ENCODE measurements at regions not wholly inside any gene's neighbourhood (a gene's known extent, or its start where the extent isn't known, plus 50 kb on each side); places are given as distances from the start of the nearest gene placed in this dataset.

- Histone ChIP-seq H4K8ac (ENCODE audit: low read length) (no peak overlapping the region), H3K79me1 (replicated peaks; ENCODE audit: low read length, poor library complexity, severe bottlenecking) (no peaks in the 10 kb centered on the region), H3K4me2 (ENCODE audit: low read length, poor library complexity, severe bottlenecking) (no peak overlapping the region), H3K27ac (ENCODE audit: low read length, poor library complexity, severe bottlenecking) (no peak overlapping the region), H3K4me3 (ENCODE audit: insufficient read depth in 1 of 2, low read depth in 1 of 2, low read length in 2 of 2) (no peak overlapping the region), H3K36me3 (ENCODE audit: control insufficient read depth in 1 of 2, insufficient read depth in 2 of 2, low read depth in 1 of 2, low read length in 2 of 2) (no peaks in the 10 kb centered on the region), H3K9ac (ENCODE audit: low read length) (no peak overlapping the region), H3K14ac (ENCODE audit: low read length in 2 of 2) (no peak overlapping the region), H2AFZ (ENCODE audit: low read depth, low read length) (no peak overlapping the region), H2BK5ac (ENCODE audit: low read depth, low read length, poor library complexity, severe bottlenecking) (no peak overlapping the region), H2BK15ac (ENCODE audit: low read depth, poor library complexity, severe bottlenecking) (no peak overlapping the region), H3K27me3 (ENCODE audit: control insufficient read depth in 1 of 2, insufficient read depth in 1 of 2, low read length in 2 of 2) (no peaks in the 10 kb centered on the region), H3K4me1 (ENCODE audit: control insufficient read depth, insufficient read depth, low read depth, low read length) (no peaks in the 10 kb centered on the region), H3K9me3 (ENCODE audit: control insufficient read depth, low read length) (no peaks in the 10 kb centered on the region), H3K23ac (ENCODE audit: low read length in 2 of 2) (no peak overlapping the region), H2BK120ac (ENCODE audit: low read depth, low read length) (no peak overlapping the region), H2AK5ac (ENCODE audit: low read length, severe bottlenecking) (no peak overlapping the region), H2BK12ac (ENCODE audit: low read length in 2 of 2) (no peak overlapping the region), H3K18ac (ENCODE audit: low read depth in 1 of 2, low read length in 2 of 2) (no peak overlapping the region), H3K4ac (ENCODE audit: low read depth in 1 of 2, low read length in 2 of 2) (no peak overlapping the region), H4K91ac (ENCODE audit: low read length) (no peak overlapping the region)
- 67% methylated on average over 2 of the region's 2 CpGs for WGBS
- no peak for DNase-seq
Measured at GRCh38 chr14:82661258-82661657, 1127.6 kb upstream of the SEL1L start.

DNA sequence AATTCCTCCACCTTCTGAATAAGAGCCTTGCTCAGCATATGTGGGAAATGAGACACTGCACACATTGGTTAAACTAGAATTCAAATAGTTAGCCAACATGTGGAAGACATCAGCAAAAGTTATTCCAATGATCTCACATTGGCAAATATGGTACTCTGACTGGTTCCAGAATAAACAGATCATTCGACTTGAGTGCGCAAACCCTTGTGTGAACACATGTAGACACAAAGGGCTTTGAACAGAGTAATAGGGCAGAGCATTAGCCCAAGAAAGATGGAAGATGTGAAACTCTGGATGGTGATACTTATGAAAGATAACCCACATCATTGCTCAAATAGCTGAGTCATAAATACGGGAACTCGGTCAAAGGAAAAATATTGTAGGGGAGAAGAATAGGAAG lies 1133.4 kb upstream of the SEL1L start:
- H3K4me2 ChIP-seq (ENCODE audit: low read length, poor library complexity, severe bottlenecking) = no peak overlapping the region
- H3K9me3 ChIP-seq (ENCODE audit: control insufficient read depth, low read length) = no peaks in the 10 kb centered on the region
- H4K8ac ChIP-seq (ENCODE audit: low read length) = no peak overlapping the region
- no peak overlapping the region for H2BK120ac ChIP-seq (ENCODE audit: low read depth, low read length)
- no peak overlapping the region for H3K23ac ChIP-seq (ENCODE audit: low read length in 2 of 2)
- H3K36me3 ChIP-seq (ENCODE audit: control insufficient read depth in 1 of 2, insufficient read depth in 2 of 2, low read depth in 1 of 2, low read length in 2 of 2) = no peaks in the 10 kb centered on the region
- no peak for DNase-seq
- no peaks in the 10 kb centered on the region for H3K4me1 ChIP-seq (ENCODE audit: control insufficient read depth, insufficient read depth, low read depth, low read length)
- no peak overlapping the region for H3K4ac ChIP-seq (ENCODE audit: low read depth in 1 of 2, low read length in 2 of 2)
- no peak overlapping the region for H2BK5ac ChIP-seq (ENCODE audit: low read depth, low read length, poor library complexity, severe bottlenecking)
- H3K27me3 ChIP-seq (ENCODE audit: control insufficient read depth in 1 of 2, insufficient read depth in 1 of 2, low read length in 2 of 2) = no peaks in the 10 kb centered on the region
- H3K9ac ChIP-seq (ENCODE audit: low read length) = peak overlapping the region; percentile 54
- no peak overlapping the region for H2BK15ac ChIP-seq (ENCODE audit: low read depth, poor library complexity, severe bottlenecking)
- no peak overlapping the region for H2BK12ac ChIP-seq (ENCODE audit: low read length in 2 of 2)
- no peak overlapping the region for H2AFZ ChIP-seq (ENCODE audit: low read depth, low read length)
- no peak overlapping the region for H2AK5ac ChIP-seq (ENCODE audit: low read length, severe bottlenecking)
- H3K14ac ChIP-seq (ENCODE audit: low read length in 2 of 2) = no peak overlapping the region
- WGBS = 91% methylated on average over 2 of the region's 4 CpGs
- H3K79me1 ChIP-seq (replicated peaks; ENCODE audit: low read length, poor library complexity, severe bottlenecking) = no peaks in the 10 kb centered on the region
- H3K4me3 ChIP-seq (ENCODE audit: insufficient read depth in 1 of 2, low read depth in 1 of 2, low read length in 2 of 2) = no peak overlapping the region
- no peak overlapping the region for H4K91ac ChIP-seq (ENCODE audit: low read length)
- H3K18ac ChIP-seq (ENCODE audit: low read depth in 1 of 2, low read length in 2 of 2) = no peak overlapping the region
- no peak overlapping the region for H3K27ac ChIP-seq (ENCODE audit: low read length, poor library complexity, severe bottlenecking)

DNA sequence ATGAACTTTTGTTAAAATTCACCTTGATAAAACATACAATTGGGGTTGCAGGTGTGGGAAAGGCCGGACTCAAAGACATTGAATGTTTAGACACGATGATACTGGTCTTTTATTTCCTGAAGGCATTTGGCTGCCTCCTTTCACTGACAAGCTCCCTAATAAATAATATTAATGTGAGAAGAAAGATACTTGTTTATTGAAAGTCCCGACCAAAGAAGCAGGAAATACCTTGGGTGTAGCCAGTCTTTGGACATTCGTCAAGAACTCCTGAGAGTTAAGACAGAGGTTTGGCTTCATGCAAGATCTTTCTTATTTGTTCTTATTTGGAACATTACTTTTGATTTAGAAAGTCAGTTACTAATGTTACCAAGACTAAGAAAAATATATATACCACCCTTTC lies 1133.8 kb upstream of the SEL1L start:
- DNase-seq = no peak
- no peak overlapping the region for H4K8ac ChIP-seq (ENCODE audit: low read length)
- no peak overlapping the region for H3K4ac ChIP-seq (ENCODE audit: low read depth in 1 of 2, low read length in 2 of 2)
- H3K27me3 ChIP-seq (ENCODE audit: control insufficient read depth in 1 of 2, insufficient read depth in 1 of 2, low read length in 2 of 2) = no peaks in the 10 kb centered on the region
- no peak overlapping the region for H2AFZ ChIP-seq (ENCODE audit: low read depth, low read length)
- no peak overlapping the region for H3K4me2 ChIP-seq (ENCODE audit: low read length, poor library complexity, severe bottlenecking)
- H2AK5ac ChIP-seq (ENCODE audit: low read length, severe bottlenecking) = no peak overlapping the region
- H2BK15ac ChIP-seq (ENCODE audit: low read depth, poor library complexity, severe bottlenecking) = no peak overlapping the region
- 23% methylated on average over 2 of the region's 4 CpGs for WGBS
- no peak overlapping the region for H3K23ac ChIP-seq (ENCODE audit: low read length in 2 of 2)
- no peak overlapping the region for H3K18ac ChIP-seq (ENCODE audit: low read depth in 1 of 2, low read length in 2 of 2)
- H3K4me3 ChIP-seq (ENCODE audit: insufficient read depth in 1 of 2, low read depth in 1 of 2, low read length in 2 of 2) = peak overlapping the region in 1 of 2 experiments; percentile 24
- H2BK120ac ChIP-seq (ENCODE audit: low read depth, low read length) = no peak overlapping the region
- H3K9ac ChIP-seq (ENCODE audit: low read length) = peak overlapping the region; percentile 54
- no peak overlapping the region for H3K14ac ChIP-seq (ENCODE audit: low read length in 2 of 2)
- H2BK12ac ChIP-seq (ENCODE audit: low read length in 2 of 2) = no peak overlapping the region
- no peaks in the 10 kb centered on the region for H3K4me1 ChIP-seq (ENCODE audit: control insufficient read depth, insufficient read depth, low read depth, low read length)
- H3K9me3 ChIP-seq (ENCODE audit: control insufficient read depth, low read length) = no peaks in the 10 kb centered on the region
- H3K36me3 ChIP-seq (ENCODE audit: control insufficient read depth in 1 of 2, insufficient read depth in 2 of 2, low read depth in 1 of 2, low read length in 2 of 2) = no peaks in the 10 kb centered on the region
- H3K27ac ChIP-seq (ENCODE audit: low read length, poor library complexity, severe bottlenecking) = no peak overlapping the region
- H2BK5ac ChIP-seq (ENCODE audit: low read depth, low read length, poor library complexity, severe bottlenecking) = no peak overlapping the region
- no peaks in the 10 kb centered on the region for H3K79me1 ChIP-seq (replicated peaks; ENCODE audit: low read length, poor library complexity, severe bottlenecking)
- H4K91ac ChIP-seq (ENCODE audit: low read length) = no peak overlapping the region

DNA sequence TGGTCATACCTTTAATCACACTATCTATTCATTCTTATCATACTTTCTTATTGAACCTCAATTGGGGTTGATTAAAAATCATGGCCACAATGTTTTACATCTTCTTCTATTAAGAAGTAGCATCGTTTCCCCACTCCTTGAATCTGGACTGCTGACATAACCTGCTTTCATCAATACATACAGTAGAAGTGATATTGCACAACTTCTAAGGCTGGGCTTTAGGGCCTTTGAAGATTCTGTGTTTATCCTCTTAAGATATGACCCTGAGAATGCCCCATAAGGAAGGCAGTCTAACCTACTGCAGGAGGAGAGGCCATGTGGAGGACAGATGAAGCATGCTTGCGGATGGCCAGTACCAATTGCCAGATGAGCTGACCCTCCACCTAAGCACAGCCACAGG lies 1142.8 kb upstream of the SEL1L start:
- 95% methylated on average over 2 of the region's 2 CpGs for WGBS
- no peak overlapping the region for H2BK15ac ChIP-seq (ENCODE audit: low read depth, poor library complexity, severe bottlenecking)
- no peaks in the 10 kb centered on the region for H3K27me3 ChIP-seq (ENCODE audit: control insufficient read depth in 1 of 2, insufficient read depth in 1 of 2, low read length in 2 of 2)
- H2AFZ ChIP-seq (ENCODE audit: low read depth, low read length) = no peak overlapping the region
- no peak for DNase-seq
- no peak overlapping the region for H3K18ac ChIP-seq (ENCODE audit: low read depth in 1 of 2, low read length in 2 of 2)
- no peak overlapping the region for H3K4ac ChIP-seq (ENCODE audit: low read depth in 1 of 2, low read length in 2 of 2)
- H2AK5ac ChIP-seq (ENCODE audit: low read length, severe bottlenecking) = no peak overlapping the region
- H3K9ac ChIP-seq (ENCODE audit: low read length) = no peak overlapping the region
- H3K27ac ChIP-seq (ENCODE audit: low read length, poor library complexity, severe bottlenecking) = no peak overlapping the region
- H4K8ac ChIP-seq (ENCODE audit: low read length) = no peak overlapping the region
- H3K79me1 ChIP-seq (replicated peaks; ENCODE audit: low read length, poor library complexity, severe bottlenecking) = no peaks in the 10 kb centered on the region
- no peak overlapping the region for H2BK12ac ChIP-seq (ENCODE audit: low read length in 2 of 2)
- no peak overlapping the region for H3K4me3 ChIP-seq (ENCODE audit: insufficient read depth in 1 of 2, low read depth in 1 of 2, low read length in 2 of 2)
- H3K23ac ChIP-seq (ENCODE audit: low read length in 2 of 2) = no peak overlapping the region
- no peaks in the 10 kb centered on the region for H3K36me3 ChIP-seq (ENCODE audit: control insufficient read depth in 1 of 2, insufficient read depth in 2 of 2, low read depth in 1 of 2, low read length in 2 of 2)
- H2BK5ac ChIP-seq (ENCODE audit: low read depth, low read length, poor library complexity, severe bottlenecking) = no peak overlapping the region
- H3K14ac ChIP-seq (ENCODE audit: low read length in 2 of 2) = no peak overlapping the region
- H3K4me1 ChIP-seq (ENCODE audit: control insufficient read depth, insufficient read depth, low read depth, low read length) = no peaks in the 10 kb centered on the region
- no peaks in the 10 kb centered on the region for H3K9me3 ChIP-seq (ENCODE audit: control insufficient read depth, low read length)
- no peak overlapping the region for H4K91ac ChIP-seq (ENCODE audit: low read length)
- no peak overlapping the region for H3K4me2 ChIP-seq (ENCODE audit: low read length, poor library complexity, severe bottlenecking)
- H2BK120ac ChIP-seq (ENCODE audit: low read depth, low read length) = no peak overlapping the region
